Panc1 (cell line): ENCODE measurements at regions not wholly inside any gene's neighbourhood (a gene's known extent, or its start where the extent isn't known, plus 50 kb on each side); places are given as distances from the start of the nearest gene placed in this dataset.

Experiments used
- CTCF ChIP-seq: fragments of 450-650 bp; IDR thresholded peaks from 2 replicates; pipeline ENCODE4 v1.5.1; 2017; ENCODE audit warnings: mild to moderate bottlenecking
- POLR2AphosphoS5 ChIP-seq: IDR thresholded peaks from 2 replicates; pipeline ENCODE4 v1.6.1; 2012; ENCODE audit warnings: mild to moderate bottlenecking, low read depth, low read length, moderate library complexity
- REST ChIP-seq, 2 experiments: IDR thresholded peaks; 2 replicates each; pipeline ENCODE4 v1.6.1; 2011 to 2012; ENCODE audit warnings: low read depth in 2 of 2, control low read depth in 1 of 2, low read length in 1 of 2, mild to moderate bottlenecking in 1 of 2, moderate library complexity in 1 of 2; ENCODE audit not compliant: insufficient read depth in 1 of 2
- SIN3A ChIP-seq: IDR thresholded peaks from 2 replicates; pipeline ENCODE4 v1.6.1; 2012; ENCODE audit warnings: low read depth, mild to moderate bottlenecking, low read length, moderate library complexity, borderline replicate concordance; ENCODE audit not compliant: insufficient read depth

- TF ChIP-seq CTCF, result no peak
- TF ChIP-seq POLR2AphosphoS5, result no peak
- no peak for TF ChIP-seq SIN3A
- no peak for TF ChIP-seq REST (IDR thresholded peaks at IDR 0.05; ENCODE audit: insufficient read depth in 1 of 2, low read depth in 2 of 2, low read length in 1 of 2)
These were observed 314.9 kb upstream of the SOX11 start for GRCh38 chr2:5377323-5377722.
